Keratinocyte (primary cell): ENCODE measurements at regions not wholly inside any gene's neighbourhood (a gene's known extent, or its start where the extent isn't known, plus 50 kb on each side); places are given as distances from the start of the nearest gene placed in this dataset.

Experiments
- DNase-seq: peaks from one replicate; pipeline ENCODE4 v3.0.0-alpha.2; 2011; ENCODE audit warnings: low read depth, missing footprints, low spot score
- FAIRE-seq: peaks from 2 replicates; lab custom pipeline; 2011; peaks lifted over from hg19 to GRCh38; lab: Jason Lieb, UNC
- H2AFZ ChIP-seq: 2 replicates; pipeline ENCODE4 v1.6.0; 2012; ENCODE audit warnings: low read length, control low read depth, inconsistent platforms; ENCODE audit not compliant: control insufficient read depth
- H3K27ac ChIP-seq: 2 replicates; pipeline ENCODE4 v1.5.1; 2011; ENCODE audit warnings: low read length; ENCODE audit not compliant: control insufficient read depth, insufficient read depth
- H3K27me3 ChIP-seq: 3 replicates; pipeline ENCODE4 v1.6.0; 2011; ENCODE audit warnings: low read length; ENCODE audit not compliant: control insufficient read depth, insufficient read depth; ENCODE audit errors: extremely low read depth
- H3K36me3 ChIP-seq, 2 experiments: 2 replicates in 1 of 2; 3 replicates in 1 of 2; pipeline ENCODE4 v1.5.1; 2011; ENCODE audit warnings: low read length in 2 of 2, mild to moderate bottlenecking in 1 of 2; ENCODE audit not compliant: control insufficient read depth in 2 of 2, insufficient read depth in 2 of 2; ENCODE audit errors: extremely low read depth in 1 of 2
- H3K4me1 ChIP-seq: 3 replicates; pipeline ENCODE4 v1.5.1; 2011; ENCODE audit warnings: low read length; ENCODE audit not compliant: control insufficient read depth, insufficient read depth; ENCODE audit errors: extremely low read depth
- H3K4me2 ChIP-seq: 3 replicates; pipeline ENCODE4 v1.6.0; 2011; ENCODE audit warnings: low read depth, low read length; ENCODE audit not compliant: control insufficient read depth, insufficient read depth; ENCODE audit errors: extremely low read depth
- H3K4me3 ChIP-seq, 3 experiments: fragments of 200-600 bp in 1 of 3; sonication (generic) in 1 of 3; 2 replicates in 2 of 3; 3 replicates in 1 of 3; pipeline ENCODE4 v1.5.1; 2011 to 2016; ENCODE audit warnings: low read length in 3 of 3, mild to moderate bottlenecking in 3 of 3, control low read depth in 2 of 3, inconsistent platforms in 1 of 3, low read depth in 1 of 3, mixed read lengths in 1 of 3, mixed run types in 1 of 3, moderate library complexity in 1 of 3; ENCODE audit not compliant: control insufficient read depth in 2 of 3, insufficient read depth in 2 of 3; ENCODE audit errors: extremely low read depth in 1 of 3
- H3K79me2 ChIP-seq: 2 replicates; pipeline ENCODE4 v1.6.0; 2012; ENCODE audit warnings: low read length; ENCODE audit not compliant: control insufficient read depth, insufficient read depth
- H3K9ac ChIP-seq: 3 replicates; pipeline ENCODE4 v1.6.0; 2011; ENCODE audit warnings: low read length; ENCODE audit not compliant: control insufficient read depth, insufficient read depth; ENCODE audit errors: extremely low read depth
- H3K9me1 ChIP-seq: 3 replicates; pipeline ENCODE4 v1.6.0; 2011; ENCODE audit warnings: low read length; ENCODE audit not compliant: control insufficient read depth, insufficient read depth; ENCODE audit errors: extremely low read depth
- H3K9me3 ChIP-seq: 2 replicates; pipeline ENCODE4 v1.5.1; 2012; ENCODE audit warnings: low read depth, low read length; ENCODE audit not compliant: control insufficient read depth
- H4K20me1 ChIP-seq: 3 replicates; pipeline ENCODE4 v1.6.0; 2011; ENCODE audit warnings: low read length; ENCODE audit not compliant: control insufficient read depth, insufficient read depth; ENCODE audit errors: extremely low read depth
- EZH2 ChIP-seq: IDR thresholded peaks from one replicate; pipeline ENCODE4 v1.6.1; 2012; ENCODE audit warnings: inconsistent platforms, mild to moderate bottlenecking, low read length, moderate library complexity
- dilution Hi-C: fragments of 300-500 bp; cut with MboI; formaldehyde crosslinking; loops from one replicate; pipeline ENCODE4 v1.7.0; 2020; ENCODE audit warnings: low sequenced_read_pairs; ENCODE audit not compliant: extremely low pct_ligation_motif_present
- TF ChIP-seq, protein P1 (sequence below), 3 experiments: IDR thresholded peaks in 1 of 3; conservative IDR thresholded peaks in 1 of 3; optimal IDR thresholded peaks in 1 of 3; 2 replicates in 2 of 3; 3 replicates in 1 of 3; pipeline versions ENCODE3 to v1.5.1; 2011; ENCODE audit warnings: low read length in 3 of 3, mild to moderate bottlenecking in 3 of 3, moderate library complexity in 2 of 3, control low read depth in 1 of 3, inconsistent platforms in 1 of 3; ENCODE audit not compliant: insufficient read depth in 2 of 3; ENCODE audit errors: extremely low read depth in 1 of 3

DNA sequence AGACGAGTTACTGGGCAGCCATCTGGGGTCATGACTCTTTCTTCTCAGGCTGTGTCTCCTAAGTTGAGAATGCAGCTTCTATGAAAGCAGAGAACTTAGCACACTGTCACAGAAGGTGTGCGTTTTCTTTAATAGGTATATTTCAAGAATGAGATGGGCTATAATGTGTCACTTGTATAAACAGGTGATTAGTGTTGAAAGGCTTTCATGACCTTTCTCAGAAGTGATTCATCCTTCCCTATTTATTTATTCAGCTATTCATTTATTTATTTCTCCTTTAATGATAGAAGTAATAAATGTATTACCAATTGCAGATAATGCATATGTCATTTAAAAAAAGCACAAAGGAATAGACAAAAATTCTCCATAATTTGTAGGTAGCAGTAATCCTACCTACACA, 157.2 kb upstream of the COL21A1 start:
- dilution Hi-C loops = no loop called here
- Histone ChIP-seq H3K4me1 (no peaks in the 10 kb centered on the region), H3K9ac (no peak overlapping the region), H3K36me3 (no peaks in the 10 kb centered on the region), H2AFZ (no peak overlapping the region), H3K27ac (no peak overlapping the region), H3K4me3 (no peak overlapping the region), H3K9me3 (no peaks in the 10 kb centered on the region), H3K79me2 (no peaks in the 10 kb centered on the region), H4K20me1 (no peaks in the 10 kb centered on the region), H3K9me1 (no peaks in the 10 kb centered on the region), H3K27me3 (no peaks in the 10 kb centered on the region), H3K4me2 (no peak overlapping the region)
- TF ChIP-seq, protein P1, sequence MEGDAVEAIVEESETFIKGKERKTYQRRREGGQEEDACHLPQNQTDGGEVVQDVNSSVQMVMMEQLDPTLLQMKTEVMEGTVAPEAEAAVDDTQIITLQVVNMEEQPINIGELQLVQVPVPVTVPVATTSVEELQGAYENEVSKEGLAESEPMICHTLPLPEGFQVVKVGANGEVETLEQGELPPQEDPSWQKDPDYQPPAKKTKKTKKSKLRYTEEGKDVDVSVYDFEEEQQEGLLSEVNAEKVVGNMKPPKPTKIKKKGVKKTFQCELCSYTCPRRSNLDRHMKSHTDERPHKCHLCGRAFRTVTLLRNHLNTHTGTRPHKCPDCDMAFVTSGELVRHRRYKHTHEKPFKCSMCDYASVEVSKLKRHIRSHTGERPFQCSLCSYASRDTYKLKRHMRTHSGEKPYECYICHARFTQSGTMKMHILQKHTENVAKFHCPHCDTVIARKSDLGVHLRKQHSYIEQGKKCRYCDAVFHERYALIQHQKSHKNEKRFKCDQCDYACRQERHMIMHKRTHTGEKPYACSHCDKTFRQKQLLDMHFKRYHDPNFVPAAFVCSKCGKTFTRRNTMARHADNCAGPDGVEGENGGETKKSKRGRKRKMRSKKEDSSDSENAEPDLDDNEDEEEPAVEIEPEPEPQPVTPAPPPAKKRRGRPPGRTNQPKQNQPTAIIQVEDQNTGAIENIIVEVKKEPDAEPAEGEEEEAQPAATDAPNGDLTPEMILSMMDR (optimal IDR thresholded peaks at IDR 0.05 in 1 of 3, IDR thresholded peaks at IDR 0.05 in 1 of 3, conservative IDR thresholded peaks at IDR 0.05 in 1 of 3; ENCODE audit: extremely low read depth in 1 of 3, insufficient read depth in 2 of 3, low read length in 3 of 3) = no peak
- TF ChIP-seq EZH2 = no peak
- DNase-seq = no peak
- no peak for FAIRE-seq

DNA sequence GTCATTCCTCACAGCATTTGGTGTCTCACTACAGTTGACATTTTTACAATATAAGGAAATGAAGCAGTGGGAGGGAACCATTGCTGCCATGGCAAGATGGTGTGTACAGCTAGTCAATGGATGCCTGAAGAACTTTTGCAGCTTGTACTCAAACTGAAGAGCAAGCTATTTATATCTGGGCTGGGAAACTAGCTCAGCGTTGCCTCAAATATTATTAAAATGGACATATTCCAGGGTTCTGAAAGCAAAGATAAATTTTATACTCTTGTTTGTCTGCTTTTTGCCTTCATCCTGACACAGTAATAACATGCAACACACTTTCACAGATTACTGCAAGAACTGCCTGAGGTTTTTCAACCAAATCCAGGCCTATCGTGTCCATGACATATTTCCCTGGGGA, 156.4 kb upstream of the COL21A1 start:
- no peak overlapping the region for H3K4me2 ChIP-seq
- FAIRE-seq (no peak), DNase-seq (no peak)
- TF ChIP-seq, protein P1 (optimal IDR thresholded peaks at IDR 0.05 in 1 of 3, IDR thresholded peaks at IDR 0.05 in 1 of 3, conservative IDR thresholded peaks at IDR 0.05 in 1 of 3; ENCODE audit: extremely low read depth in 1 of 3, insufficient read depth in 2 of 3, low read length in 3 of 3) = no peak
- TF ChIP-seq EZH2 = no peak
- dilution Hi-C loops = no loop called here
- H3K9me3 ChIP-seq = no peaks in the 10 kb centered on the region
- H3K27ac ChIP-seq = no peak overlapping the region
- no peak overlapping the region for H3K4me3 ChIP-seq
- no peaks in the 10 kb centered on the region for H4K20me1 ChIP-seq
- no peaks in the 10 kb centered on the region for H3K4me1 ChIP-seq
- H3K9ac ChIP-seq = no peak overlapping the region
- no peak overlapping the region for H2AFZ ChIP-seq
- no peaks in the 10 kb centered on the region for H3K36me3 ChIP-seq
- no peaks in the 10 kb centered on the region for H3K9me1 ChIP-seq
- H3K27me3 ChIP-seq = no peaks in the 10 kb centered on the region
- H3K79me2 ChIP-seq = no peaks in the 10 kb centered on the region
